A673 (cell line): ENCODE measurements at regions not wholly inside any gene's neighbourhood (a gene's known extent, or its start where the extent isn't known, plus 50 kb on each side); places are given as distances from the start of the nearest gene placed in this dataset.

ENCODE experiments used
- BruUV-seq: library from RNA; stranded (reverse); fragments of 400-500 nt; replicated peaks from 2 replicates; lab custom pipeline; 2021; lab: Mats Ljungman, UMichigan
- CTCF ChIA-PET: fragments of 300-600 bp; sonication (Branson Sonifier 250); formaldehyde crosslinking; loops from one replicate; lab custom pipeline; 2022; ENCODE audit warnings: antibody characterized with exemption; lab: Charles Lee
- POLR2A ChIA-PET: fragments of 300-600 bp; sonication (Branson Sonifier 250); formaldehyde crosslinking; loops from one replicate; lab custom pipeline; 2022; ENCODE audit warnings: antibody characterized with exemption; ENCODE audit not compliant: low non-redundant PET; lab: Charles Lee
- DNase-seq: peaks from one replicate; pipeline ENCODE4 v3.0.0-alpha.2; 2015; ENCODE audit warnings: low spot score
- H3K27ac ChIP-seq: fragments of 200-600 bp; sonication (generic); 2 replicates; pipeline ENCODE4 v1.5.1; 2016; ENCODE audit warnings: mixed run types, low read depth, mild to moderate bottlenecking, mixed read lengths, antibody characterized with exemption, low read length; ENCODE audit not compliant: poor library complexity, severe bottlenecking
- H3K27me3 ChIP-seq: fragments of 200-600 bp; sonication (generic); replicated peaks from 2 replicates; pipeline ENCODE4 v1.6.1; 2017; ENCODE audit warnings: mixed run types, low read depth, mild to moderate bottlenecking, mixed read lengths, antibody characterized with exemption, low read length; ENCODE audit not compliant: insufficient read depth, poor library complexity
- H3K36me3 ChIP-seq: fragments of 200-600 bp; sonication (generic); 2 replicates; pipeline ENCODE4 v1.6.1; 2016; ENCODE audit warnings: mixed run types, mild to moderate bottlenecking, mixed read lengths, antibody characterized with exemption, low read length; ENCODE audit not compliant: insufficient read depth, poor library complexity, severe bottlenecking
- H3K4me1 ChIP-seq: fragments of 200-600 bp; sonication (generic); 2 replicates; pipeline ENCODE4 v1.6.1; 2017; ENCODE audit warnings: mixed run types, mild to moderate bottlenecking, mixed read lengths, antibody characterized with exemption, low read length; ENCODE audit not compliant: insufficient read depth, poor library complexity, severe bottlenecking
- H3K4me3 ChIP-seq: fragments of 200-600 bp; sonication (generic); 2 replicates; pipeline ENCODE4 v1.5.1; 2016; ENCODE audit warnings: low read depth, mixed run types, mild to moderate bottlenecking, mixed read lengths, low read length; ENCODE audit not compliant: poor library complexity, severe bottlenecking
- H3K9me3 ChIP-seq: fragments of 200-600 bp; sonication (generic); 2 replicates; pipeline ENCODE4 v1.6.1; 2016; ENCODE audit warnings: mixed run types, low read depth, mild to moderate bottlenecking, mixed read lengths, antibody characterized with exemption, low read length; ENCODE audit not compliant: poor library complexity, severe bottlenecking
- CTCF ChIP-seq: fragments of 300-800, 200-600 bp; sonication (generic); conservative IDR thresholded peaks from 2 replicates; pipeline ENCODE4 v1.5.1; 2017; ENCODE audit warnings: low read depth, mild to moderate bottlenecking, antibody characterized with exemption, low read length, moderate library complexity, mixed read lengths
- EZH2 ChIP-seq: fragments of 200-600 bp; sonication (generic); IDR thresholded peaks from 2 replicates; pipeline ENCODE4 v1.6.1; 2017; ENCODE audit warnings: borderline replicate concordance, low read depth, mild to moderate bottlenecking, mixed read lengths, antibody characterized with exemption, low read length; ENCODE audit not compliant: poor library complexity, severe bottlenecking
- intact Hi-C: fragments of 100-400 bp; cut with micrococcal nuclease; formaldehyde crosslinking; loops from one replicate; pipeline ENCODE4 v1.10.0; 2022; ENCODE audit not compliant: unreplicated experiment

- Histone ChIP-seq H3K36me3 (no peaks in the 10 kb centered on the region), H3K9me3 (no peaks in the 10 kb centered on the region), H3K27ac (no peak overlapping the region), H3K27me3 (no peaks in the 10 kb centered on the region), H3K4me1 (no peaks in the 10 kb centered on the region), H3K4me3 (no peak overlapping the region)
- BruUV-seq: no TSS peak
- no peak for DNase-seq
- intact Hi-C loops: no loop called here
- CTCF ChIA-PET: no interaction called here
- POLR2A ChIA-PET: no interaction called here
- no peak for TF ChIP-seq EZH2
- TF ChIP-seq CTCF: no peak
Observed at GRCh38 chr1:194028002-194028401, 841.6 kb upstream of the B3GALT2 start.

- no peak for TF ChIP-seq CTCF
- no peak for TF ChIP-seq EZH2
- no peaks in the 10 kb centered on the region for H3K27me3 ChIP-seq
- CTCF ChIA-PET: no interaction called here
- no TSS peak for BruUV-seq
- POLR2A ChIA-PET: no interaction called here
- DNase-seq: no peak
- H3K36me3 ChIP-seq: no peaks in the 10 kb centered on the region
- no peaks in the 10 kb centered on the region for H3K4me1 ChIP-seq
- H3K9me3 ChIP-seq: no peaks in the 10 kb centered on the region
- H3K4me3 ChIP-seq: no peak overlapping the region
- intact Hi-C loops: no loop called here
- no peak overlapping the region for H3K27ac ChIP-seq
Observed at GRCh38 chr1:194026422-194026821, 840.0 kb upstream of the B3GALT2 start.

- intact Hi-C loops: no loop called here
- H3K4me3 ChIP-seq: no peak overlapping the region
- H3K27ac ChIP-seq: no peak overlapping the region
- POLR2A ChIA-PET: no interaction called here
- BruUV-seq: no TSS peak
- no peaks in the 10 kb centered on the region for H3K4me1 ChIP-seq
- CTCF ChIA-PET: no interaction called here
- TF ChIP-seq CTCF (no peak), EZH2 (no peak)
- no peaks in the 10 kb centered on the region for H3K36me3 ChIP-seq
- no peaks in the 10 kb centered on the region for H3K9me3 ChIP-seq
- no peaks in the 10 kb centered on the region for H3K27me3 ChIP-seq
- DNase-seq: peak; percentile 65
Observed at GRCh38 chr1:194024659-194025058, 838.2 kb upstream of the B3GALT2 start.
